Osteocyte (in vitro differentiated cells): ENCODE measurements at regions not wholly inside any gene's neighbourhood (a gene's known extent, or its start where the extent isn't known, plus 50 kb on each side); places are given as distances from the start of the nearest gene placed in this dataset.
A peak's percentile ranks its signal among the peaks of the same experiment; 100 is the strongest.

Experiments
- DNase-seq: peaks from one replicate; pipeline ENCODE4 v3.0.0; 2021; ENCODE audit warnings: mixed read lengths; ENCODE audit not compliant: unreplicated experiment; ENCODE audit errors: extremely low spot score
- H3K27ac Mint-ChIP-seq: one replicate; pipeline ENCODE4 v1.8.0; 2021; ENCODE audit warnings: mild to moderate bottlenecking, mixed read lengths; ENCODE audit not compliant: unreplicated experiment
- H3K27me3 Mint-ChIP-seq: one replicate; pipeline ENCODE4 v1.8.0; 2021; ENCODE audit warnings: mixed read lengths; ENCODE audit not compliant: unreplicated experiment
- H3K36me3 Mint-ChIP-seq: one replicate; pipeline ENCODE4 v1.8.0; 2021; ENCODE audit warnings: mixed read lengths; ENCODE audit not compliant: unreplicated experiment
- H3K4me1 Mint-ChIP-seq: one replicate; pipeline ENCODE4 v1.8.0; 2021; ENCODE audit warnings: mixed read lengths; ENCODE audit not compliant: unreplicated experiment
- H3K4me3 Mint-ChIP-seq: one replicate; pipeline ENCODE4 v1.8.0; 2021; ENCODE audit warnings: mild to moderate bottlenecking, moderate library complexity, mixed read lengths; ENCODE audit not compliant: unreplicated experiment
- H3K9me3 Mint-ChIP-seq: one replicate; pipeline ENCODE4 v1.8.0; 2021; ENCODE audit warnings: mixed read lengths; ENCODE audit not compliant: unreplicated experiment
- CTCF ChIP-seq: fragments of 200-600 bp; sonication (generic); IDR thresholded peaks from 2 replicates; pipeline ENCODE4 v1.5.0; 2021; ENCODE audit warnings: antibody characterized with exemption, mild to moderate bottlenecking, moderate library complexity

GRCh38 chr7:81583882-81584533 is 185.8 kb downstream of the HGF start:
- Mint-ChIP-seq H3K9me3 (peaks cover 21% of the 10 kb centered on the region), H3K4me1 (peaks cover 14% of the 10 kb centered on the region), H3K4me3 (no peak overlapping the region), H3K27ac (peak overlapping the region; percentile 15), H3K27me3 (no peaks in the 10 kb centered on the region), H3K36me3 (peaks cover 15% of the 10 kb centered on the region)
- TF ChIP-seq CTCF, result no peak
- no peak for DNase-seq

- peaks cover 21% of the 10 kb centered on the region for H3K9me3 Mint-ChIP-seq
- no peaks in the 10 kb centered on the region for H3K27me3 Mint-ChIP-seq
- peaks cover 18% of the 10 kb centered on the region for H3K36me3 Mint-ChIP-seq
- H3K27ac Mint-ChIP-seq, result no peak overlapping the region
- peaks cover 14% of the 10 kb centered on the region for H3K4me1 Mint-ChIP-seq
- TF ChIP-seq CTCF, result no peak
- H3K4me3 Mint-ChIP-seq, result no peak overlapping the region
- no peak for DNase-seq
These were observed 186.8 kb downstream of the HGF start for GRCh38 chr7:81583090-81583489.

- Mint-ChIP-seq H3K9me3 (peaks cover 13% of the 10 kb centered on the region), H3K4me3 (no peak overlapping the region), H3K27ac (no peak overlapping the region), H3K27me3 (no peaks in the 10 kb centered on the region), H3K4me1 (peaks cover 7% of the 10 kb centered on the region), H3K36me3 (peaks cover 16% of the 10 kb centered on the region)
- DNase-seq, result no peak
- no peak for TF ChIP-seq CTCF
These were observed 192.1 kb downstream of the HGF start for GRCh38 chr7:81577642-81578340.

- TF ChIP-seq CTCF, result no peak
- peaks cover 7% of the 10 kb centered on the region for H3K4me1 Mint-ChIP-seq
- H3K27ac Mint-ChIP-seq, result no peak overlapping the region
- DNase-seq, result no peak
- peaks cover 5% of the 10 kb centered on the region for H3K9me3 Mint-ChIP-seq
- H3K4me3 Mint-ChIP-seq, result no peak overlapping the region
- H3K36me3 Mint-ChIP-seq, result peaks cover 13% of the 10 kb centered on the region
- no peaks in the 10 kb centered on the region for H3K27me3 Mint-ChIP-seq
These were observed 195.0 kb downstream of the HGF start for GRCh38 chr7:81574723-81575326.

GRCh38 chr7:81573932-81574331 is 195.9 kb downstream of the HGF start:
- no peak for TF ChIP-seq CTCF
- peaks cover under 1% of the 10 kb centered on the region for H3K9me3 Mint-ChIP-seq
- H3K27ac Mint-ChIP-seq, result no peak overlapping the region
- H3K27me3 Mint-ChIP-seq, result no peaks in the 10 kb centered on the region
- H3K4me1 Mint-ChIP-seq, result peaks cover 7% of the 10 kb centered on the region
- peaks cover 6% of the 10 kb centered on the region for H3K36me3 Mint-ChIP-seq
- DNase-seq, result no peak
- no peak overlapping the region for H3K4me3 Mint-ChIP-seq
